Right lobe of liver (tissue), 6 donors: ENCODE measurements at regions not wholly inside any gene's neighbourhood (a gene's known extent, or its start where the extent isn't known, plus 50 kb on each side); places are given as distances from the start of the nearest gene placed in this dataset.
"Not testable (repeated sequence)": the region's sequence is repeated elsewhere in the genome, so short reads cannot be mapped to it uniquely, and the experiment has no call there.

Experiments used
- ATAC-seq, 4 donors: fragments of 200-7000 bp; cut with Tn5 transposase; one replicate each; pipeline ENCODE4 v1.9.1; 2020; ENCODE audit warnings: mild to moderate bottlenecking in 4 of 4, moderate library complexity in 4 of 4
- DNase-seq, 3 donors: peaks; one replicate each; pipeline ENCODE4 v3.0.0-alpha.2; 2020
- H3K27ac ChIP-seq, 3 donors: fragments of 200-600 bp; one replicate each; pipeline ENCODE4 v1.8.0; 2022
- H3K27me3 ChIP-seq, 2 donors: fragments of 200-600 bp; one replicate each; pipeline ENCODE4 v1.8.0; 2022
- H3K36me3 ChIP-seq, 4 donors: fragments of 200-600 bp; sonication (generic) in 1 of 4; one replicate each; pipeline versions ENCODE4 v1.5.1 to v1.8.0; 2017 to 2022; ENCODE audit warnings: control low read depth in 1 of 4
- H3K4me1 ChIP-seq, 4 donors: fragments of 200-600 bp; sonication (generic) in 1 of 4; one replicate each; pipeline versions ENCODE4 v1.5.1 to v1.8.0; 2017 to 2022; ENCODE audit warnings: control low read depth in 1 of 4
- H3K4me3 ChIP-seq, 3 donors: fragments of 200-600 bp; one replicate each; pipeline ENCODE4 v1.8.0; 2022
- H3K9me3 ChIP-seq, 4 donors: fragments of 200-600 bp; sonication (generic) in 1 of 4; one replicate each; pipeline versions ENCODE4 v1.5.1 to v1.8.0; 2017 to 2022; ENCODE audit warnings: control low read depth in 1 of 4
- WGBS: methylation state at CpG from one replicate; pipeline ENCODE4 v1.1.6; 2018; ENCODE audit warnings: low coverage, low lambda C conversion rate; ENCODE audit not compliant: insufficient coverage; ENCODE audit errors: missing lambda C conversion rate; 5-methylcytosine and 5-hydroxymethylcytosine counted together
- intact Hi-C, 2 donors: fragments of 100-400 bp; cut with DNase I; formaldehyde crosslinking; loops; one replicate each; pipeline versions ENCODE4 v1.11.2 to v1.14.1; 2022
- donor health status: DM: no; HTN: yes; CAD: no.
- donor health status: DM: no; HTN: no; CAD: no.
- donor health status: DM: no; HTN: no; CAD: no.
- donor health status: DM: no; HTN: yes; CAD: no.
- donor health status: DM: no; HTN: yes; CAD: no.

DNA sequence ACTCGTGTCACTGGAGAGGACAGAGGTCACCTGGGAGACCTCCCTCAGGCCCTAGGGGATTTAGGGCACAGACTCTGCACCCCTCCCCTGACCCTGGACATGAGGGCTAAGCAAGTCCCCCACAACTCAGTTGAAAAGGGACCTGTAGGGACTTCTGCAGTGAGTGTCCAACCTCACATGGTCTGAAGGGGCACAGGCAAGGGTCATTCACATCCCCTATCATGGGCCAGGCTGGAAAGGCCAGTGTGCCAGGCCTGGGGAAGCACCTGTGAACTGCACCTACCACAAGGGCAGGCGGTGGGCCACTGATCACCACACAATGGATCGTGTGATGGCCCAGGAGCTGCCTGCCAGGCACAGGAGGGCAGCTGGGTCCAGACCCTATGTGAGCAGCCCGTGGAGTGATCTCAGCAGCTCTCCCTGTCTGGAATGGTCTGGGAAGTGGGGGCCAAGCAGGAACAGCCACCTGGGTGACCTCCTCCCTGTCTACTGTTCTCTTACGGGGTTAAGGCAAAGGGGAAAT lies 1502.6 kb upstream of the TPTE start:
- H3K4me3 ChIP-seq, intact Hi-C loops, H3K27ac ChIP-seq, H3K4me1 ChIP-seq, DNase-seq, H3K9me3 ChIP-seq, H3K36me3 ChIP-seq, H3K27me3 ChIP-seq: not testable (repeated sequence)
- ATAC-seq, result peak in 1 of 4 donors; percentile 16
- 0% methylated on average over 1 of the region's 5 CpGs for WGBS

GRCh38 chr21:9024006-9024767 lies 1497.2 kb upstream of the TPTE start:
- H3K4me3 ChIP-seq, H3K4me1 ChIP-seq, H3K27me3 ChIP-seq, intact Hi-C loops, H3K27ac ChIP-seq, H3K36me3 ChIP-seq, DNase-seq, ATAC-seq, H3K9me3 ChIP-seq: not testable (repeated sequence)
- 26% methylated on average over 3 of the region's 4 CpGs for WGBS

DNA sequence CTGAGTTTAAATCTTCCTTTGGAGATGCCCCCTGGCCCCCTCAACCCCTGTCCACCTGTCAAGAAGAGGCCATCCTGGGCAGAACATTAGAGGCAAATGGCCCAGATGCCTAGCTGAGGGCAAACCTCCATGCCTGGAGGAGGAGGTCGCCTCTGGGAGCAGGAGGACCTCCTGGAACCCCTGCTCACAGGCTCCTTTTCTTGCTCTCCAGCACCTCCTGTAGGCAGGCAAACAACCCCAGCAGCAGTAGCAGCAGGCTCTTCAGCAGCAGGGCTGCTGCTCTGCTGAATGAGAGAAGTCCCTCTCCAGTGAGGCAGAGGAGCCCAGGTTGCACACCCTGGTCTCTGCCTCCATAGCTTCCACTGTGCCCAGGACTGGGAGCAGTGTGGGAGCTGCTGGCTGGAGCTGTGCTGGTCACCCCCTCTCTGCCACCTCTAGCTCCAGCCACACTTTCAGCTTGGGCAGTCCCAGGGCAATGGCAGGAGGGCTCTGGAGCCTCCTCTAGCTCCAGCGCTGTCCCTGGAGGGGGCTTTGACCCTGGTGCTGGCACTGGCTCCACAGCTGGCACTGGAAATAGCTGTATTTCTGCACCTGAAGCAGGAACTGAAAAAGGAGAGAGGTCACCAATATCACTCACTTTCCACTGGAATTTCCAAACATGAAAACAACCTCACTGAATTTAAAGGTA lies 1494.5 kb upstream of the TPTE start:
- H3K4me3 ChIP-seq, H3K27me3 ChIP-seq, ATAC-seq, intact Hi-C loops, H3K4me1 ChIP-seq, H3K9me3 ChIP-seq, DNase-seq, H3K36me3 ChIP-seq, H3K27ac ChIP-seq: not testable (repeated sequence)
- 55% methylated on average over 1 of the region's 2 CpGs for WGBS

GRCh38 chr21:9027417-9027800 lies 1494.0 kb upstream of the TPTE start:
- ATAC-seq, H3K27me3 ChIP-seq, H3K4me1 ChIP-seq, DNase-seq, H3K27ac ChIP-seq, H3K36me3 ChIP-seq, H3K4me3 ChIP-seq, H3K9me3 ChIP-seq, intact Hi-C loops: not testable (repeated sequence)
- 65% methylated on average over 2 of the region's 2 CpGs for WGBS

- DNase-seq, result peak in 1 of 3 donors; percentile 59
- intact Hi-C loops, H3K4me3 ChIP-seq, H3K27me3 ChIP-seq, H3K9me3 ChIP-seq, H3K27ac ChIP-seq, H3K4me1 ChIP-seq, H3K36me3 ChIP-seq, ATAC-seq: not testable (repeated sequence)
- WGBS, result 75% methylated on average over 8 of the region's 8 CpGs
Observed at GRCh38 chr21:9028624-9029431, 1492.6 kb upstream of the TPTE start.

- H3K4me1 ChIP-seq, DNase-seq, intact Hi-C loops, H3K27me3 ChIP-seq, H3K36me3 ChIP-seq, H3K4me3 ChIP-seq, H3K27ac ChIP-seq, ATAC-seq, H3K9me3 ChIP-seq: not testable (repeated sequence)
- WGBS, result 52% methylated on average over 2 of the region's 2 CpGs
Observed at GRCh38 chr21:9030141-9030665, 1491.2 kb upstream of the TPTE start.

- H3K4me1 ChIP-seq, DNase-seq, H3K9me3 ChIP-seq, intact Hi-C loops, H3K27me3 ChIP-seq, H3K4me3 ChIP-seq, ATAC-seq, H3K27ac ChIP-seq, H3K36me3 ChIP-seq: not testable (repeated sequence)
- 37% methylated on average over 5 of the region's 5 CpGs for whole genome bisulfite sequencing
Observed at GRCh38 chr21:9031482-9032374, 1489.7 kb upstream of the TPTE start.

GRCh38 chr21:9032547-9032946 lies 1488.8 kb upstream of the TPTE start:
- intact Hi-C loops, H3K9me3 ChIP-seq: not testable (repeated sequence)
- WGBS, result no CpG with 5 or more reads among the region's 2 CpGs

GRCh38 chr21:9033295-9033694 lies 1488.1 kb upstream of the TPTE start:
- intact Hi-C loops, DNase-seq, H3K4me3 ChIP-seq, H3K27ac ChIP-seq, H3K27me3 ChIP-seq, H3K9me3 ChIP-seq, H3K4me1 ChIP-seq, ATAC-seq, H3K36me3 ChIP-seq: not testable (repeated sequence)
- 45% methylated on average over 5 of the region's 8 CpGs for WGBS

More at GRCh38 chr21:9032547-9032946, 1488.8 kb upstream of the TPTE start:
- H3K27ac ChIP-seq, ATAC-seq, H3K36me3 ChIP-seq, DNase-seq, H3K4me3 ChIP-seq, H3K4me1 ChIP-seq, H3K27me3 ChIP-seq: not testable (repeated sequence)

DNA sequence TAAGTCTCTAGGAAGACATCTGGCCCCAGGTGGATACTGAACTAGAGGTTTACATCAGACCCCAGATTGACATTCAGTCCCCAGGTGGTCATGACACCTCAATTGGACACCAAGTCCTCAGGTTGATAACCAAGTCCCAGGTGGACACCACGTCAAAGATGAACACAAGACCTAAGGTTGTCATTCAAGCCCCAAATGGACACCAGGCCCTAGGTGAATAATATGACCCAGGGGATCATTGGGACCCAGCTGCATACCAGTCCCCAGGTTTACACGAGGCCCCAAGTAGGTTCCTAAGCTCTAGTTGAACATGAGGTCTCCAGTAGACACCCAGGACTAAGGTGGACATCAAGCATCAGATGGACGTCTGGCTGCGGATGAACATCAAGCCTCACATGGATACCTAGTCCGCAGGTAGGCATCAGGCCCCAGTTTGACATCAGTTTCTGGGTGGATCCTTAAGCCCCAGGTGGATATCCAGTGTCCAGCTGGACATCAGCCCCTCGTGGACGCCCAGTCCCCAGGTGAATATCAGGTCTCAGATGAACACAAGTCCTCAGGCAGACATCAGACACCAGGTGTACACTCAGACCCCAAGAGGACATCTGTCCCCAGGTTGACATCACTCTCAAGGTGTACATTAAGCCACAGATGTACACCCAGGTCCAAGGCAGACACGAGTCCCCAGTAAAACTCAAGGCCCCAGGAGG lies 1486.7 kb upstream of the TPTE start:
- 19% methylated on average over 2 of the region's 8 CpGs for WGBS
- H3K9me3 ChIP-seq, H3K27me3 ChIP-seq, H3K36me3 ChIP-seq, H3K4me3 ChIP-seq, ATAC-seq, H3K4me1 ChIP-seq, intact Hi-C loops, DNase-seq, H3K27ac ChIP-seq: not testable (repeated sequence)
